ENCODE measurements at regions not wholly inside any gene's neighbourhood (a gene's known extent, or its start where the extent isn't known, plus 50 kb on each side); places are given as distances from the start of the nearest gene placed in this dataset.

DNA sequence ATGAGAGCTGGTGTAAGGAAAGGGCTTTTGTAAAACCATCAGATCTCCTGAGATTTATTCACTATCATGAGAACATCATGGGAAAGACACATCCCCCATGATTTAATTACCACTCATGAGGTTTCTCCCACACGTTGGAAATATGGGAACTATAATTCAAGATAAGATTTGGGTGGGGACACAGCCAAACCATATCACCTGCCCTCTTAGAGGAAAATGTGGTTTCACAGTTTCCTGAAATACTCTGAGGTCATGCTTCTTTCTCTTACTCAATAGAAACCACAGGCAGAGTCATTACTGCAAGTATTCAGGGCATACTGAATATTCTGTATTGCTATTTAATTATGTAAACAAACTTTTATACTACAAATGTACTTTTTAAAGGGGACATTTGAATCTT, 1453.3 kb downstream of the PCDH18 start:
- TF ChIP-seq CTCF (IDR thresholded peaks at IDR 0.05) (no peak), POLR2AphosphoS5 (IDR thresholded peaks at IDR 0.05) (no peak), POLR2A (IDR thresholded peaks at IDR 0.05) (no peak)
